Astrocyte (in vitro differentiated cells and primary cell): ENCODE measurements at regions not wholly inside any gene's neighbourhood (a gene's known extent, or its start where the extent isn't known, plus 50 kb on each side); places are given as distances from the start of the nearest gene placed in this dataset.

ENCODE experiments used
- CTCF ChIP-seq: IDR thresholded peaks from 2 replicates; pipeline ENCODE4 v1.5.1; 2011; ENCODE audit warnings: low read depth, mild to moderate bottlenecking, inconsistent platforms, low read length, moderate library complexity; ENCODE audit not compliant: insufficient read depth
- EZH2 ChIP-seq: IDR thresholded peaks from 2 replicates; pipeline ENCODE4 v1.6.1; 2012; ENCODE audit warnings: mild to moderate bottlenecking, low read length, inconsistent platforms; ENCODE audit not compliant: insufficient read depth

- no peak for TF ChIP-seq CTCF
- TF ChIP-seq EZH2: no peak
These were observed 1009.9 kb upstream of the NXPH2 start for GRCh38 chr2:139790136-139790535.
